ENCODE measurements at regions not wholly inside any gene's neighbourhood (a gene's known extent, or its start where the extent isn't known, plus 50 kb on each side); places are given as distances from the start of the nearest gene placed in this dataset.

DNA sequence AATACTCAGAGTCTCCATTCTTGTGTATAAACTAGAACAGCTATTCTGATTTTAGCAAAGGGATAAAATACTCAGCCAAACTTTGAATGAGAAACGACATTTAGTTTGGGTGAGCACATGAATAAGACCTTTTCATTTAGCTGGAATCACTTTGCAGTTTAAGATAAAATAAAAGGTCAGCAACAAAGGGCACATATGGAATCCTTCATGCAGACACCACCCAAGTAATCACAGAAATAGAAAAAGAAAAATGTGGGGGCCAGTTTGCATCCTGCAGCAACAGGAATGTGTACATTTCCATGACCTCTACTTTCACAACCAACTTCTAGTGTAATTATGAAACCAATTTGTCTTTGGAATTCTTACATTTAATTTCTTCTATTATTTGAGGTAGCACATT, 1637.4 kb downstream of the PCDH9 start:
- Histone ChIP-seq H3K4me3 (replicated peaks in 1 of 3; ENCODE audit: insufficient read depth in 1 of 3, low read depth in 1 of 3, low read length in 3 of 3) (no peak overlapping the region), H3K27ac (ENCODE audit: insufficient read depth, low read depth, low read length) (no peak overlapping the region), H3K9me3 (replicated peaks; ENCODE audit: control insufficient read depth, insufficient read depth, low read length) (no peaks in the 10 kb centered on the region), H4K20me1 (replicated peaks; ENCODE audit: control insufficient read depth, extremely low read depth, insufficient read depth, low read length) (no peaks in the 10 kb centered on the region), H3K4me1 (ENCODE audit: control insufficient read depth, extremely low read depth, insufficient read depth, low read length) (no peaks in the 10 kb centered on the region), H3K36me3 (ENCODE audit: control insufficient read depth in 2 of 2, extremely low read depth in 1 of 2, insufficient read depth in 2 of 2, low read length in 2 of 2) (no peaks in the 10 kb centered on the region), H3K79me2 (ENCODE audit: control insufficient read depth, insufficient read depth, low read length) (no peaks in the 10 kb centered on the region), H3K9ac (replicated peaks; ENCODE audit: extremely low read depth, insufficient read depth, low read length) (no peak overlapping the region), H3K4me2 (ENCODE audit: insufficient read depth, low read length) (no peak overlapping the region), H2AFZ (ENCODE audit: low read depth, low read length) (no peak overlapping the region), H3K9me1 (replicated peaks; ENCODE audit: control insufficient read depth, extremely low read depth, insufficient read depth, low read length) (no peaks in the 10 kb centered on the region), H3K27me3 (ENCODE audit: control insufficient read depth in 2 of 2, insufficient read depth in 2 of 2, low read length in 2 of 2) (no peaks in the 10 kb centered on the region)
- no peak for FAIRE-seq
- intact Hi-C loops (cut with micrococcal nuclease) (no loop called here), dilution Hi-C loops (cut with MboI; ENCODE audit: extremely low pct_ligation_motif_present, low sequenced_read_pairs) (no loop called here)
- ChIA-PET CTCF (interaction anchor here (1.1 kb wide), 1 partner anchor 352 kb away, joined by 3 read pairs; no protein-coding TSS in a partner anchor), POLR2A (no interaction called here)
- TF ChIP-seq, protein P1, sequence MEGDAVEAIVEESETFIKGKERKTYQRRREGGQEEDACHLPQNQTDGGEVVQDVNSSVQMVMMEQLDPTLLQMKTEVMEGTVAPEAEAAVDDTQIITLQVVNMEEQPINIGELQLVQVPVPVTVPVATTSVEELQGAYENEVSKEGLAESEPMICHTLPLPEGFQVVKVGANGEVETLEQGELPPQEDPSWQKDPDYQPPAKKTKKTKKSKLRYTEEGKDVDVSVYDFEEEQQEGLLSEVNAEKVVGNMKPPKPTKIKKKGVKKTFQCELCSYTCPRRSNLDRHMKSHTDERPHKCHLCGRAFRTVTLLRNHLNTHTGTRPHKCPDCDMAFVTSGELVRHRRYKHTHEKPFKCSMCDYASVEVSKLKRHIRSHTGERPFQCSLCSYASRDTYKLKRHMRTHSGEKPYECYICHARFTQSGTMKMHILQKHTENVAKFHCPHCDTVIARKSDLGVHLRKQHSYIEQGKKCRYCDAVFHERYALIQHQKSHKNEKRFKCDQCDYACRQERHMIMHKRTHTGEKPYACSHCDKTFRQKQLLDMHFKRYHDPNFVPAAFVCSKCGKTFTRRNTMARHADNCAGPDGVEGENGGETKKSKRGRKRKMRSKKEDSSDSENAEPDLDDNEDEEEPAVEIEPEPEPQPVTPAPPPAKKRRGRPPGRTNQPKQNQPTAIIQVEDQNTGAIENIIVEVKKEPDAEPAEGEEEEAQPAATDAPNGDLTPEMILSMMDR (IDR thresholded peaks at IDR 0.05; ENCODE audit: extremely low read depth in 1 of 2, insufficient read depth in 1 of 2, low read depth in 1 of 2, low read length in 2 of 2), result no peak
- no peak for TF ChIP-seq MYC (IDR thresholded peaks at IDR 0.05; ENCODE audit: low read depth, low read length)
- TF ChIP-seq POLR2A (IDR thresholded peaks at IDR 0.05; ENCODE audit: low read depth, low read length), result no peak
- TF ChIP-seq, protein P2, sequence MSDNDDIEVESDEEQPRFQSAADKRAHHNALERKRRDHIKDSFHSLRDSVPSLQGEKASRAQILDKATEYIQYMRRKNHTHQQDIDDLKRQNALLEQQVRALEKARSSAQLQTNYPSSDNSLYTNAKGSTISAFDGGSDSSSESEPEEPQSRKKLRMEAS (IDR thresholded peaks at IDR 0.05; ENCODE audit: insufficient read depth, insufficient read length), result no peak
- TF ChIP-seq POLR2AphosphoS5 (IDR thresholded peaks at IDR 0.05; ENCODE audit: insufficient read depth, low read depth, low read length), result no peak
- TF ChIP-seq GATA2 (IDR thresholded peaks at IDR 0.05; ENCODE audit: insufficient read depth, insufficient read length, low read depth, low read length), result no peak
- no peak for TF ChIP-seq EZH2 (IDR thresholded peaks at IDR 0.05; ENCODE audit: borderline replicate concordance, low read depth, low read length, severe bottlenecking)
- TF ChIP-seq FOS (IDR thresholded peaks at IDR 0.05; ENCODE audit: borderline replicate concordance, insufficient read depth, low read length), result no peak
- TF ChIP-seq JUN (IDR thresholded peaks at IDR 0.05; ENCODE audit: borderline replicate concordance, insufficient read depth, insufficient read length, low read depth), result no peak
- no peak for DNase-seq (ENCODE audit: low read depth, low spot score)
- BruUV-seq (replicated peaks), result no TSS peak

Data from endothelial cell of umbilical vein (primary cell).